Activated naive CD4-positive, alpha-beta T cell treated with Interleukin-2 at 50 U/mL for 16 hours (primary cell): ENCODE measurements at regions not wholly inside any gene's neighbourhood (a gene's known extent, or its start where the extent isn't known, plus 50 kb on each side); places are given as distances from the start of the nearest gene placed in this dataset.
"Not testable (repeated sequence)": the region's sequence is repeated elsewhere in the genome, so short reads cannot be mapped to it uniquely, and the experiment has no call there.

ENCODE experiments used
- DNase-seq: peaks from one replicate; pipeline ENCODE4 v3.0.0-alpha.2; 2020

- DNase-seq, result no peak
Measured at GRCh38 chr5:103901885-103902284, 339.3 kb upstream of the NUDT12 start.

- no peak for DNase-seq
Measured at GRCh38 chr5:103896593-103896992, 334.0 kb upstream of the NUDT12 start.

GRCh38 chr5:103895738-103896137, 333.1 kb upstream of the NUDT12 start:
- no peak for DNase-seq

GRCh38 chr5:103894882-103895281, 332.3 kb upstream of the NUDT12 start:
- DNase-seq, result no peak

GRCh38 chr5:103891151-103891550, 328.6 kb upstream of the NUDT12 start:
- no peak for DNase-seq

- no peak for DNase-seq
Measured at GRCh38 chr5:103890313-103890712, 327.7 kb upstream of the NUDT12 start.

- no peak for DNase-seq
Measured at GRCh38 chr5:103889500-103890209, 327.1 kb upstream of the NUDT12 start.

GRCh38 chr5:103886826-103887225, 324.2 kb upstream of the NUDT12 start:
- no peak for DNase-seq

- DNase-seq, result no peak
Measured at GRCh38 chr5:103883143-103883542, 320.6 kb upstream of the NUDT12 start.

GRCh38 chr5:103881560-103881959, 319.0 kb upstream of the NUDT12 start:
- DNase-seq, result no peak

GRCh38 chr5:103867857-103868598, 305.4 kb upstream of the NUDT12 start:
- DNase-seq, result no peak

- no peak for DNase-seq
Measured at GRCh38 chr5:103866169-103866568, 303.6 kb upstream of the NUDT12 start.

- DNase-seq, result no peak
Measured at GRCh38 chr5:103862398-103862797, 299.8 kb upstream of the NUDT12 start.

GRCh38 chr5:103860327-103860726, 297.7 kb upstream of the NUDT12 start:
- DNase-seq, result no peak

- DNase-seq, result not testable (repeated sequence)
Measured at GRCh38 chr5:103858367-103858766, 295.8 kb upstream of the NUDT12 start.

- no peak for DNase-seq
Measured at GRCh38 chr5:103851091-103851490, 288.5 kb upstream of the NUDT12 start.

- no peak for DNase-seq
Measured at GRCh38 chr5:103849934-103850333, 287.3 kb upstream of the NUDT12 start.

GRCh38 chr5:103847060-103847459, 284.5 kb upstream of the NUDT12 start:
- no peak for DNase-seq

GRCh38 chr5:103842936-103843335, 280.3 kb upstream of the NUDT12 start:
- DNase-seq, result no peak

- no peak for DNase-seq
Measured at GRCh38 chr5:103840600-103840999, 278.0 kb upstream of the NUDT12 start.

GRCh38 chr5:103834216-103834615, 271.6 kb upstream of the NUDT12 start:
- DNase-seq, result no peak

GRCh38 chr5:103829585-103829984, 267.0 kb upstream of the NUDT12 start:
- no peak for DNase-seq

GRCh38 chr5:103827976-103828375, 265.4 kb upstream of the NUDT12 start:
- no peak for DNase-seq

- DNase-seq, result no peak
Measured at GRCh38 chr5:103821361-103821760, 258.8 kb upstream of the NUDT12 start.
